ENCODE measurements at regions not wholly inside any gene's neighbourhood (a gene's known extent, or its start where the extent isn't known, plus 50 kb on each side); places are given as distances from the start of the nearest gene placed in this dataset.

DNA sequence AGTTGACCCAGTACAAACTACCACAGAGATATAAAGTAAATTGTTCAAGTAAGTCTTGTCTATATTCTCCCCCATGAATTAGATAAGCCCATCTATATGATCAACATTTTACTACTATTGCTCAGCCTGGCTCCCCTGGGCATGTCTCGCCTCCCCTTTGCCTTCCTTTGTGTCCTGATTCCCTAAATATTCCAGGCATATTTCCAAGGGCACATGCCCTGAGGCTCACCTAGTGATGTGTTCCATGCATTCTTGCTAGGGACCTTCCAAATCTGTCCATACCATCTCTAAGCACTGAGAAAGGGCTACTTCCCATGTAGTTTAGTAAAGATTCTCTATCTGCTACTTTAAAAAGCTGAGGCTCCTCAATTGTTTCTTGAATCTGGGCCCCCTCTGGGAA is 163.1 kb upstream of the ADRA1D start:
- Histone ChIP-seq H3K4me3 (ENCODE audit: low read depth, low read length) (no peak overlapping the region), H3K4me1 (no peaks in the 10 kb centered on the region), H3K9me3 (no peaks in the 10 kb centered on the region), H3K27me3 (replicated peaks; ENCODE audit: control insufficient read depth, insufficient read depth, low read length) (no peaks in the 10 kb centered on the region), H3K36me3 (ENCODE audit: control insufficient read depth, insufficient read depth, low read length) (no peaks in the 10 kb centered on the region)
- Mint-ChIP-seq H3K27me3 (ENCODE audit: insufficient read depth, unreplicated experiment) (no peaks in the 10 kb centered on the region), H3K4me3 (ENCODE audit: unreplicated experiment) (no peak overlapping the region), H3K36me3 (ENCODE audit: insufficient read depth, unreplicated experiment) (no peaks in the 10 kb centered on the region), H3K27ac (ENCODE audit: unreplicated experiment) (no peak overlapping the region), H3K9me3 (ENCODE audit: unreplicated experiment) (no peaks in the 10 kb centered on the region), H3K4me1 (ENCODE audit: low read depth, unreplicated experiment) (no peaks in the 10 kb centered on the region)
- intact Hi-C loops (cut with micrococcal nuclease; ENCODE audit: unreplicated experiment), result no loop called here
- ChIA-PET CTCF (no interaction called here), POLR2A (no interaction called here)
- TF ChIP-seq CTCF (IDR thresholded peaks at IDR 0.05; ENCODE audit: insufficient read depth in 1 of 2, low read depth in 1 of 2, low read length in 1 of 2, severe bottlenecking in 1 of 2, unreplicated experiment in 1 of 2), result no peak
- BruUV-seq (replicated peaks), result no TSS peak
- DNase-seq, result no peak

DNA sequence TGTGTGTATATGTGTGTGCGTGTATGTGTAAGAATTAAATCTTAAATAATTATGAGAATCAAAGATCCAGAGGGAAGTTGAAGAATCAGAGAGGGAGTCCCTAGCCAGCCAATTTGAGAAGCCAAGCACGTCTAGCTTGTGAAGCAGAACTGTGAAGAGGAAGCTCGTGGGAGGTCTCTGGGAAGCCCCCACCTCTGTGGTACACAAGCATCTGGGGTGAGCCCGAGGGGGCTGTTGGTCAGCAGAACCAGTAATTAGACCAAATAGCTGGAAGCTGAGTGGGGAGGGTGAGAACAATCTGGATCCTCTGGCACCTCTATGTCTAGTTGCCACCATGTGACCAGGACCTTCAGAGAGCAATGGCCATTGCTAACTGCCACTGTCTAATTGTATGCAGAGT is 162.7 kb upstream of the ADRA1D start:
- no peaks in the 10 kb centered on the region for H3K9me3 ChIP-seq
- H3K27ac Mint-ChIP-seq (ENCODE audit: unreplicated experiment), result no peak overlapping the region
- H3K27me3 Mint-ChIP-seq (ENCODE audit: insufficient read depth, unreplicated experiment), result no peaks in the 10 kb centered on the region
- H3K27me3 ChIP-seq (replicated peaks; ENCODE audit: control insufficient read depth, insufficient read depth, low read length), result no peaks in the 10 kb centered on the region
- H3K9me3 Mint-ChIP-seq (ENCODE audit: unreplicated experiment), result no peaks in the 10 kb centered on the region
- H3K4me3 ChIP-seq (ENCODE audit: low read depth, low read length), result no peak overlapping the region
- H3K36me3 ChIP-seq (ENCODE audit: control insufficient read depth, insufficient read depth, low read length), result no peaks in the 10 kb centered on the region
- ChIA-PET POLR2A (no interaction called here), CTCF (no interaction called here)
- BruUV-seq (replicated peaks), result no TSS peak
- no peaks in the 10 kb centered on the region for H3K4me1 Mint-ChIP-seq (ENCODE audit: low read depth, unreplicated experiment)
- intact Hi-C loops (cut with micrococcal nuclease; ENCODE audit: unreplicated experiment), result no loop called here
- TF ChIP-seq CTCF (IDR thresholded peaks at IDR 0.05; ENCODE audit: insufficient read depth in 1 of 2, low read depth in 1 of 2, low read length in 1 of 2, severe bottlenecking in 1 of 2, unreplicated experiment in 1 of 2), result no peak
- no peaks in the 10 kb centered on the region for H3K4me1 ChIP-seq
- no peak overlapping the region for H3K4me3 Mint-ChIP-seq (ENCODE audit: unreplicated experiment)
- no peak for DNase-seq
- no peaks in the 10 kb centered on the region for H3K36me3 Mint-ChIP-seq (ENCODE audit: insufficient read depth, unreplicated experiment)

- H3K4me1 Mint-ChIP-seq (ENCODE audit: low read depth, unreplicated experiment), result no peaks in the 10 kb centered on the region
- Histone ChIP-seq H3K4me3 (ENCODE audit: low read depth, low read length) (no peak overlapping the region), H3K9me3 (no peaks in the 10 kb centered on the region), H3K27me3 (replicated peaks; ENCODE audit: control insufficient read depth, insufficient read depth, low read length) (no peaks in the 10 kb centered on the region; the same call in 1 of the 2 replicates), H3K4me1 (no peaks in the 10 kb centered on the region), H3K36me3 (ENCODE audit: control insufficient read depth, insufficient read depth, low read length) (no peaks in the 10 kb centered on the region)
- POLR2A ChIA-PET, result no interaction called here
- no peak overlapping the region for H3K4me3 Mint-ChIP-seq (ENCODE audit: unreplicated experiment)
- DNase-seq, result no peak
- no peaks in the 10 kb centered on the region for H3K9me3 Mint-ChIP-seq (ENCODE audit: unreplicated experiment)
- H3K27ac Mint-ChIP-seq (ENCODE audit: unreplicated experiment), result no peak overlapping the region
- intact Hi-C loops (cut with micrococcal nuclease; ENCODE audit: unreplicated experiment), result no loop called here
- no peaks in the 10 kb centered on the region for H3K36me3 Mint-ChIP-seq (ENCODE audit: insufficient read depth, unreplicated experiment)
- TF ChIP-seq CTCF (IDR thresholded peaks at IDR 0.05; ENCODE audit: insufficient read depth in 1 of 2, low read depth in 1 of 2, low read length in 1 of 2, severe bottlenecking in 1 of 2, unreplicated experiment in 1 of 2), result no peak
- H3K27me3 Mint-ChIP-seq (ENCODE audit: insufficient read depth, unreplicated experiment), result peaks cover 6% of the 10 kb centered on the region
- CTCF ChIA-PET, result no interaction called here
- no TSS peak for BruUV-seq (replicated peaks)
These were observed 157.5 kb upstream of the ADRA1D start for GRCh38 chr20:4406627-4407026.

Measured in Caco-2 (cell line).